Stimulated activated CD4-positive, alpha-beta T cell treated with anti-CD3 and anti-CD28 coated beads, TNF-alpha, amount 100 ng/mL, for 24 hours (primary cell): ENCODE measurements at regions not wholly inside any gene's neighbourhood (a gene's known extent, or its start where the extent isn't known, plus 50 kb on each side); places are given as distances from the start of the nearest gene placed in this dataset.
"Not testable (repeated sequence)": the region's sequence is repeated elsewhere in the genome, so short reads cannot be mapped to it uniquely, and the experiment has no call there.

Experiments
- DNase-seq, 3 experiments: peaks; one replicate each; pipeline ENCODE4 v3.0.0-alpha.2; 2020; ENCODE audit warnings: low read depth in 3 of 3

DNA sequence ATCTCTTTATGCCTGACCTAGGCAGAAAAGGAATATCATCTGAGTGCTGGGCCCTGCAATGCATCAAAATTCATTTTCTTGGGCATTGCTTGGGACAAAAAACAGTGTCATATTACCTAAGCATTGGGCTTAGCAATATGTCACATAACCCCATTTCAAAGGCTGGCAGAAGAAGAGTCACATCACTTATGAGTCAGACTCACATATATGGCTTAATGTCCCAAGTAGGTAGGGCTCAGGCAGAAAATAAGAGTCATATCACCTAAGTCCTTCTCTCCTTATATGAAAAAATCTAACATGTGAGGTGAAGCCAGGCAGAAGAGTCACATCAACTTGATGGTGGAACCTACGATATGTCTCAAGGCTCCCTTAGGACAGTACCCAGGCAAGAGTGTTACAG, 967.2 kb upstream of the AMELY start:
- no peak for DNase-seq

DNA sequence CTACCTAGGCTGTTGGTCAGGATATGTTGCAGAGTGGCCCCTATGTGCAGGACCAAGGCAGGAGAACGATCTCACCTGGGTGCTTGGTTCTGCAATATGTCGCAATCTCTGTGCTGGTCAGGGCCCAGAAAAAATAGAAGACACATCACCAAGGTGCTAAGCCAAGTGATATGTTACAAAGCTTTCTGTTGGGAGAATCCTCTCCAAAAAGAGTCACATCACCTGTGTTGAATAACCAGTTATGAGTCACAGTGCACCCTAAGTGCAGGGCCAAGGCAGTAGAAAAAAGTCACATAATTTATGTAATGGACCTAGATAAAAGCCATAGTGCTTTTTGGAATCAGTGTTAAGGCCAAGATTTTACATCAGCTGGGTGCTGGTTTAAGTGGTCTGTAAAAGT, 965.9 kb upstream of the AMELY start:
- no peak for DNase-seq

DNA sequence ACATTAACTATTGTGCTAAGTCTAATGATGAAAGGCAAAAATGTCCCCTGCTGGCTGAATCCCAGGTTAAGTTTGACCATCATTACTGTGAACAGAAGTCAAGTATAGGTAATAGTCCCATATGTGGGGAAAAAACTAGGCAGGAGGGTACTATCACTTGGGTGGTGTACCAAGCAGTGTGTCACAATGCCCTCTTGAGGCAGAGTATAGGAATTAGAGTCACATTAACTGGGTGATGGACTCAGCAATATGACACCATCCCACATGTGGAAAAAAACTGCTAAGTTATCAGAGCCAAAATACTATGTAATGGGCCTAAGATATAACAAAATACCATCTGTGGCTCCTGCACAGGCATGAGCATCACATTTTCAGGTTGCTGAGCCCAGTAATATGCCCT, 962.5 kb upstream of the AMELY start:
- DNase-seq = no peak

DNA sequence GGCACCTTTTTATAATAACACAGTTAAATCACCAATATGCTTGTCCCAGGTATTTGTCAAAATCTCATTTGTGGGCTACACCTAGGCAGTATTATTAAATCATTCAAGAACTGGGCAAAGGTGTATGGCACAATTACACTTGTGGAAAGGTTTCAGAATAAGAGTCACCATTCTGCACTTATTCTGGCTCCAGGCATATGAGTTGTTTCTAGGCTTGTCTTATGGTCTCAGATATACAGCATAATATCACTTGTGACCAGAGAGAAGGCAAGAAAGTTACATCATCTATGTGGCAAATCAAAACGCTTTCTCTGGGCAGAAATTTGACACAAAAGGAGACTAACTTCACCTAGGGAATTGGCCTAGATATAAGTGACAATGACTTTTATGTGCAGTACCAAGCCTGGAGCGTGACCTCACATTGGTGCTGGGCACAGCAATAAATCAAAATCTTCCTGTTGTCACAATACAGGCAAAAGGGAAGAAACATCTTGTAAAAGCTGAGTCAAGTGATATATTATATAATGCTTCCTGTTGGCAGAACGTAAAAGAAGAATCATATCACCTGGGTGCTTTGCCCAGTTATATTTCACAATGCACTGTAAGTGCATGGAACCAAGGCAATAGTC, 959.9 kb upstream of the AMELY start:
- no peak for DNase-seq

DNA sequence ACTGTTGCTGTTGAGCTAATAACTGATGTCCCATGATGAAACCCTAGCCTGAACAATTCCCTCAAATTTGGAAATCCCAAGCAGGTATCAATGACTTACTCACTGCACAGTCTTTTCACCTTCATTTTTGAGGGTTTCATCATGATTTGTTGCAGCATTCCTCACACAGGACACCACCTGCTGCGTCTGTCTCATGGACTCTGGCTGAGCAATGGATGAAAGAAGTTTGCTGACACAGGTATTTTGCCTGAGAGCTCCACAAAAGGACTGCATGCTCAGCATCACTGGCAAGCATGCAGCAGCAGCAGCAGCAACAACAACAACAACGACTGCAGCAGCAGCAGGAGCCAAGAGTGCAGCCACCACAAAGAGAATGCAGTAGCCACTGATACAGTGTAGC, 955.4 kb upstream of the AMELY start:
- no peak for DNase-seq

DNA sequence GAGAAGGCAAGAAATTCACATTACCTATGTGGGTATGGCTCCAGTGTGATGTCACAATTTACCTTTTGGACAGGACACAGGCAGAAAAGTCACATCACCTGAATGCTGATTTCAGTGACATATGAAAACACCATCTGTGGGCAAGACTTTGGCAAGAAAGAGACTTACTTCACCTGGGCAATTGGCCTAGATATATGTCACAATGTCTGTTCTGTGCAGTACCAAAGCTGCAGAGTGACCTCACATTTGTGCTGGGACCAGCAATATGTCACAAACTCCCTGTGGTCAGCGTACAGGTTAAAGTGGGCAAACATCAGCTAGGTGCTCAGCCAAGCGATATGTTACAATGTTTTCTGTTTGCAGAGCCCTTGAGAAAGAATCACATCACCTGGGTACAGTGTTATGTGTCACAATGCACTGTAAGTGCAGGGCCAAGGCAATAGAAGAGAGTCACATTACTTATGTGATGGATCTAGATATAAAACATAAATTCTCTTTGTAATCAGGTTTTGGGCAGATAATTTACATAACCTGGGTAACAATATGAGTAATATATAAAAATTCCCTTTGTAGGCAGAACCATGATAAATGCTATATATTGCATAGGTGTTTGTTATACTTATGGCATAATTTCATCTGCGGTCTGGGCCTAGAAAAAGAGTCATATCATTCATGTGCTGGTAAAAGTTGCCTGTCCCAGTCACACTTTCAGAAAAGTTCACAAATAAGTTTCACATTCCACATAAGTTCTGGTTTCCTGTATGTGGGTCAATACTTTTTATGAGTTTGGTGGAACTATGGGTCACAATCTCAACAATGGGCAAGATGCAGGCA, 949.4 kb upstream of the AMELY start:
- no peak for DNase-seq

DNA sequence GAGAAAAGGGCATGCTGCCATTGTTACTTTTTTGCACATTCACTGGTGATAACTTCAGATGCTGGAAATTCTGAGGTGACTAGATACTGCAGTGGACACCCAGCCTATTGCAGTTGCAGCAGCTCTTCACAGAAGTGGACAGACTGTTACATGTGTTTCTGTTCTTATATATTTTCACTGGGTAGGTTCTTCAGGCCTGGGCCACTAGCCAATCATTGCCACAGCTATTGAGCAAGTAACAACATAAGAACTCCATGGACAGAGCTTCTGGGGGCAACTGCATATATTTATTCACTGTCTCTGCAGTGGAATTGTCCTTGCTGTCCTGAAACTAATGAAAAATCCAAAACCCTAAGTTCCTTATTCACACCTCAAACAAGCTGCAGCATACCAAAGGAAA, 938.6 kb upstream of the AMELY start:
- DNase-seq = no peak

DNA sequence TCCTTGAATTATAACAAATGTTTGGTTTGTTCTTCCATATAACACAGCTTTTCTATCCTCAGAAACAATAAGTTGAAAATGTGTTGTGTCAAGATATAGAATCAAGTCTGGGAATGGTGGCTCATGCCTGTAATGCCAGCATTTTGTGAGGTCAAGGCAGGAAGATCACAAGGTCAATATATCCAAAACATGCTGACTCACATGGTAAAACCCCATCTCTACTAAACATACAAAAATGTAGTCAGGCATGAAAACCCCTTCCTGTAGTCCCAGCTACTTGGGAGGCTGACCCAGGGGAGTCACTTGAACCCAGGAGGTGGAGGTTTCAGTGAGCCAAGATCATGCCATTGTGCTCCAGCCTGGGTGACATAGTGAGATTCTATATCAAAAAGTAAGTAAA, 934.2 kb upstream of the AMELY start:
- no peak for DNase-seq

DNA sequence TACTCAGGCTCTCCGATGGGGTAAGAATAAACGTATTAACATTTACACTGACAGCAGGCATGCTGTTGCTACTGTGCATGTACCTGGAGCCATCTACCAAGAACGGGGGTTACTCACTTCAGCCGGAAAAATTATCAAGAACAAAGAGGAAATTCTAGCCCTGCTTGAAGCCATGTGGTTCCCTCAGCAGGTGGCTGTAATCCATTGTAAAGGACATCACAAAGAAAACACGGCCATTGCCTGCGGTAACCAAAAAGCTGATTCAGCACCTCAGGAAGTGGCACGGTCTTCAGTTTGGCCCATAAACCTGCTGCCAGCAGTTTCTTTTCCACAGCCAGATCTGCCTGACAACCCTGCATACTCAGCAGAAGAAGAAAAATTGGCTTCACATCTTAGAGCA, 925.5 kb upstream of the AMELY start:
- no peak for DNase-seq

DNA sequence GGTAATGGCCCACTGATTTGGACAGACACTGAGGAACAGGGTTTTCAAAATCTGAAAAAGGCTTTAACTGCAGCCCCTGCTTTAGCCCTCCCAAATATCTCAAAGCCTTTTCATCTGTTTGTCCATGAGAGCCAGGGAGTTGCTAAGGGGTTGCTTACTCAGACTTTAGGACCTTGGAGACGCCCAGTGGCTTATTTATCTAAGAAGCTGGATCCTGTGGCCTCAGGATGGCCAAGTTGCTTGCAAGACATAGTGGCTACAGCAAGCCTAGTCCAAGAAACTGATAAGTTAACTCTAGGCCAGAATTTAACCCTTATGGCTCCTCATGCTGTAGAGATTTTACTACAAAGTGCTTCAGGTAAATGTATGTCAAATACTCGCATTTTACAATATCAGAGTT, 924.8 kb upstream of the AMELY start:
- DNase-seq = no peak

DNA sequence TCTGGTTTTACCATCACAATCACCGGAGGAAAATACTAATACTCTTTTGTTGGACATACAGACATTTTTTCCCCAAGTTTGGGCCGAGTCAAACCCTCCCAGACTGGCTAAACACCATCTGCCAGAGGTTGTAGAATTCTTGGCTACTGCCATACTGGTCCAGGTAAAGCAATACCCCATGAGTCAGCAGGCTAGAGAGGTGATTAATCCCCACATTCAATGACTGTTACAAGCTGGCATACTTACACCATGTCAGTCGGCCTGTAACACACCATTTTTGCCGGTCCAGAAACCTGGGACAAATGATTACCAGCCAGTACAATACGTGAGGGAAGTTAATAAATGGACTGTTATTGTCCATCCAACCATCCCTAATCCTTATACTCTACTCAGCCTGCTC, 923.9 kb upstream of the AMELY start:
- DNase-seq = no peak

DNA sequence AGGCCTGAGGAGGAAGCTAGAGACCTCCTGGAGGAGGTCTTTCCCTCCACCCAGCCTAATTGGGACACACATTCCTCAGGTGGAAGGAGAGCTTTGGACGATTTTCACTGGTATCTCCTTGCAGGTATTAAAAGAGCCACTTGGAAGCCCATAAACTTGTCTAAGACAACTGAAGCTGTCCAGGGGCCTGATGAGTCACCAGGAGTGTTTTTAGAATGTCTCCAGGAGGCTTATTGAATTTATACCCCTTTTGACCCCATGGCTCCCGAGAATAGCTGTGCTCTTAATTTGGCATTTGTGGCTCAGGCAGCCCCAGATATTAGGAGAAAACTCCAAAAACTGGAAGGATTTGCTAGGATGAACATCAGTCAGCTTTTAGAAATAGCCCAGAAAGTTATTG, 922.7 kb upstream of the AMELY start:
- DNase-seq = no peak

DNA sequence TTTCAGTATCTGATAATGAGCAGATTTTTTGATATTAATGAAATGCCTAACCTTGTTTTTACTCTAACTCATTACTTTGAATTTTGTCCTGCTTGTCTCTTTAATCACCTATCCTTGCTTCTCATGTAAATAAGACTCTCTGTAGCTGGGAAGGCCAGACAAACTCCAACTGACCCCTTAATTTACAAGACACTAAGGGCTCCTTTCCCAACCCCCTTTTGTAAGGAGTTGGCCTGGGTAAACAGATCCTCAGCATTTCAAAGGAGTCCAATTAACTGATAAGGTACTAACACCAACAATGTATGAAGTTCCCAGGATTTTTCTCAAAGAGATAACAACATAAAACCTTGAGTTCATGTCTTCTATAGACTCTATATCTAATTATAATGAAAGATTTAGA, 919.3 kb upstream of the AMELY start:
- DNase-seq = not testable (repeated sequence)

DNA sequence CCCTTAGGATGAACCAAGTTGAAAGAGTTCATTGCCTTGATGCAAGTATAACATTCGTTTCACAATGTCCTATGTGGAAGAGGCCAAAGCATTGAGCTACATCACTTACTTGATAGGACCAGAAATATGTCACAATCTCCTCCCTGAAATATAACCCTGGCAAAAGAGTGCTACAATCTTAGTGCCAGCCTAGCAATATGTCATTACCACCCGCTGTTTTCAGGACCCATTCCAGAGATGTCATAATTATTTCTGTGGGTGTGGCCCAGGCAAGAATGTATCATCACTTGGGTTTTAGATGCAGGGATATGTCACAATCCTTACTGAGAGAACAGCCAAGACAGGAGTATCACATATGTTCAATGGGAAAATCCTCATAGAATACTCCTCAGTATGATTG, 915.0 kb upstream of the AMELY start:
- DNase-seq = no peak

DNA sequence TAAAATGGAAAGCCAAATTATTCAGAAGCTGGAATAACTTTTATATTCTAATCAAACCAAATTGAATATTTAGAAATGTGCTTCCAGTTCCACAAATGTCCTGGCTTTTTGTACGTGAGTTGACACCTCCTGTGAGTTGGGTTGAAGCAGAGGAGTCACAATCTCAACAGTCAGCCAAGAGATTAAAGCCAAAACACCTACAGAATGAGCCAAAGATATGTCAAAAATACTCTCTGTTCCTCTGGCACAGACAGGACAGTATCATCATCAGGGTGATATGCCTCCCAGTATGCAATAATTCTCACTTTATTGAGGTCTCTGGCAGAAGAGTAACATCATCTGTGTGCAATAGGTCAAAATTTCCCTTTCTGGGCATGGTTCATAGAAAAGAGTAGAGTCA, 914.3 kb upstream of the AMELY start:
- no peak for DNase-seq

DNA sequence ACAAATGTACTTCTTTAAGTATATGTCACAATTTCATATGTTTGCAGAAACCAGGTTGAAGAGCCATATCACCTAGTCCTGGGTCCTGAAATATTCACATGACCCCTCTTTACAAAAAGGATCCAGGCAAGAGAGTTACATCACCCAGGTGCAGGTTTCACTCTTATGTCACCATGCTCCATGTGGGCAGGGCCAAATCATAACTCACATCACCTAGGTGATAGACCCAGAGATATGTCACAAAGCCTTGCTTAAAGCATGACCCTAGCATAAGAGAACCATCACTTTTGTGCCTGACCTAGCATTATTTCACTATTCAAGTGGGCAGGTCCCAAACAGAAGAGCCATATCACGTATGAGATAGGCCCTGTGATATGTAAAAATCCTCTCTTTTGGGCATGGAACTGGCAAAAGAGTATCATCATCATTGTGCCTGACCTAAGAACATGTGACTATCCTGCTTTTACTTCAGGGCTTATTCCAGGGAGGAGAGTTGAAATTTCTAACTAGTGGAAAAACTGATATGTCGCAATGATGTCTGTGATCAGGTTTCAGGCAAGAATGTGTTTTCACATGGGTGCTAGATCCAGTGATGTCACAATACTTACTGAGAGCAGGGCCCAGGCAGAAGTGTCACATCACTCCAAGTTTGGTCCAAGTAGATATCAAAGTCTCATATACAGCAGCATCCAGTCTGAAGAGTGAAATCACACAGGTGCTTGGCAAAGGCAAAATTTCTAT, 909.9 kb upstream of the AMELY start:
- no peak for DNase-seq

DNA sequence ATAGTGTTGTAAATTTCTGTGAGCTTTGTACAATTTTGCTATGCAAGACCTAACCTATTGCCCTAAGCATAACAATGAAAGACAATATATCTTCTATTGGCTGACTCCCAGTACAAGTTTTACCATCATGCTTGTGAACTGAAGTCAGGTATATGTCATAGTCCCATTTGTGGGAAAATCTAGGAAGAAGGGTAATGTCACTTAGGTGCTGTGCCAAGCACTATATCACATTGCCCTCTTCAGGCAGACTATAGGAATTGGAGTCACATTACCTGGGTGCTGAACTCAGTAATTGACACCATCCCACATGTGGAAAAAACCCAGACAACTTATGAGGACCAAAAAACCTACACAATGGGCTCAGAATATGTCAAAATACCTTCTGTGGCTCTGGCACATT, 907.4 kb upstream of the AMELY start:
- DNase-seq = no peak

DNA sequence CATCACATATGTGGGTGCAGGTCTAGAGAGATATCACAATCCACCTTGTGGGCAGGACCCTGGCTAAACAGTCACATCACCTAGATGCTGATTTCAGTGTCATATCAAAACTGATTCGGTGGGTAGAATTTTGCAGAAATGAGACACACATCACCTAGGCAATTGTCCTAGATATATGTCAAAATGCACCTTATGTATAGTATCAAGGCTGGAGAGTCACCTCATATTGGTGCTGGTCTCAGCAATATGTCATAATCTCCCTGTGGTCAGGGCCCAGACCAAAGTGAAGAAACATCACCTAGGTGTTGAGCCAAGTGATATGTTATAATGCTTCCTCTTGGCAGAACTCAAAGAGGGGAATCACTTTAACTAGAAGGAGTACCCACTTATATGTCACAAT, 905.0 kb upstream of the AMELY start:
- no peak for DNase-seq

DNA sequence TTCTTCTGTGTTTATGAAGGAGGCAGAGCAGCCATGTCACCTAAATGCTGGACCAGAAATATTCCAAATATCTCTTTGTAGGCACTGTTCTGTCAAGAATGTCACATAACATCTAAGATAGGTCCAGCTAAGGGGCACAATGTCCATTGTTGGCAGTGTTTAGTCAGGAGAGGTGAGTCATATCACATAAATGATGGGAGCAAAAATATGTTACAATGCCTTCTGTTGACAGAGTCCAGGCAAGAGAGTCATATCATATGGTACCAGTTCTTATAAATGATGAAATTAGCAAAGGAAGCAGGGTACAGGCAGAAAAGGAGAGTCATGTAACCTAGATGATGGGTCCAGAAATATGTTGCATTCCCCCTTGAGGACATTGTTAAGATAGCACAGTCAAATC, 904.4 kb upstream of the AMELY start:
- no peak for DNase-seq

DNA sequence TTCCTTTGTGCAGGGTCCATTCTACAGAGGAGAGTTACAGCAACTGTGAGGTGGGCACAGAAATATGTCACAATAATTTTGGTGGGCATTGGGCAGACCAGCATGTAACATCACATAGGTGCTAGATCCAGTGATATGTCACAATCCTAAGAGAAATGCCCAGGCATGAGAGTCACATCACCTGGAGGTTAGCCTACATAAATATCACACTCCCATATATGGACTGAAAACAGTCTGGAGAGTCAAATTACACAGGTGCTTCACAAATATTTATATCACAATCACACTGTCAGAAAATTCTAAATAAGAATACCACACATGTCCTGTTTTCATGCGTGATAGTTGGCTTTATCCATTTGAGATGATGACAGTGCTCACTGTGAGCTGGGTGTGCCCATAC, 903.7 kb upstream of the AMELY start:
- no peak for DNase-seq

DNA sequence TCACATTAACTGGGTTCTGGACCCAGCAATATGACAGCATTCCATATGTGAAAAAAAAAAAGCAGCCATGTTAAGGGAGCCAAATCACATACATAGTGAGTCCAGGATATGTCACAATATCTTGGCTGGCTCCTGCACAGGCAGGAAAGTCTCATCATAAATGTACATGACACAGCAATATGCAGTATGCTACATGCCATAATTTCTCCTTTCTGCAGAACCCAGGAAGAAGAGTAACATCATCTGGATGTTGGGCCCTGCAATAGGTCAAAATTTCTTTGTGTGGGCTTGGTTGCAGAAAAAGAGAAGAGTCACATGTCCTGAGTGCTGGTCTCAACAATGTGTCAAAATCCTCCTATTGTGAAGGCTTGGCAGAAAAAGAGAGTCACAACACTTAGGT, 902.8 kb upstream of the AMELY start:
- DNase-seq = no peak

DNA sequence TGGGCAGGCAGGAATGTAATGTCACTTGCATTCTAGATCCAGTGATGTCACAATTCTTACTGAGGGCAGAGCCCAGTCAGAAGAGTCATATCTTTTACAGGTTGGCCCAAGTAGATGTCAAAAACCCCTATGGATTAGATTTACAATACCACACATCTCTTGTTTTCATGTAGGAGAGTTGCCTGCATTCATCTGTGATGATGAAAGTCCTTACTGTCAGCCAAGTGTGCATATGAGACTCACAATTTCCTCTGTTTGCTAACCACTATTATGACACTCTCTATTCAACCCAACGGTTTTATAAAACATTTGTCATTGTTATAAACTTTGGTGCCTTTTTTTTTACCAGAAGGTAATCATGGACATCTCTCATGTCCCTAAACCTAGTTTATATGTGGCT, 898.8 kb upstream of the AMELY start:
- no peak for DNase-seq

DNA sequence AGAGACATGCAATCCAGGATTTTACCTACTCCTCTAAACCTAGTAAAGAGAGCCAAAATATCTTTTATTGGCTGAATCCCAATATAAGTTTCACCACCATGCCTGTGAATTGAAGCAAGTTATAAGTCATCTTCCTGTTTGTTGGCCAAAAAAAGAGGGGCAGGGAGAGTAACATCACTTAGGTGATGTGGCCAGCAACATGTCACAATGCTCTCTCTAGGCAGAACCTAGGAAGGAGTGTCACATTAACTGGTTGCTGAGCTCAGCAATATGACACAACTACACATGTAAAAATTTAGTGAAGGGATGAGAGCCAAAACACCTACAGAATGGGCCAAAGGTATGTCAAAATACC, 895.9 kb upstream of the AMELY start:
- no peak for DNase-seq
